HG03469 (cell line): ENCODE measurements at regions not wholly inside any gene's neighbourhood (a gene's known extent, or its start where the extent isn't known, plus 50 kb on each side); places are given as distances from the start of the nearest gene placed in this dataset.
"Not testable (repeated sequence)": the region's sequence is repeated elsewhere in the genome, so short reads cannot be mapped to it uniquely, and the experiment has no call there.

Experiments used
- ATAC-seq: cut with Tn5 transposase; IDR thresholded peaks from one replicate; pipeline ENCODE4 v1.9.1; 2021; ENCODE audit warnings: mild to moderate bottlenecking, moderate library complexity, moderate number of reproducible peaks; ENCODE audit not compliant: unreplicated experiment

DNA sequence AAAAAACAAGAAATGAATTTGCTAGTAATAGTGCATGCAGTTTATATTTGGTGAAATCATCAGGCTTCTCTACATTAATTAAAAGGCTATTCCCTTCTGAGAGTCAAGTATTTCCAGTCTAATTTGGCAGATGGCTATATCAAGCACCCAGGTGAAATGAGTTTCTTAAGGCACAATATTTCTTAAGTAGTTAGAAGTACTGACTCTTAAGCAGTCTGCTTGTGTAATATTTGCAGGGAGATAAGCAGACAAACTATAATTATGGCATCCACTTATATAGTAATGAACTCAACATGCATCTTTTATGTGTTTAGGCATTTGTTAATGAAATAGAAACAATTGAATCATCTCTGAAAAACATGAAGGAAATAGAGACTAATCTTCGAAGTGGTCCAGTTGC is 189.2 kb downstream of the UTRN start:
- no peak for ATAC-seq

DNA sequence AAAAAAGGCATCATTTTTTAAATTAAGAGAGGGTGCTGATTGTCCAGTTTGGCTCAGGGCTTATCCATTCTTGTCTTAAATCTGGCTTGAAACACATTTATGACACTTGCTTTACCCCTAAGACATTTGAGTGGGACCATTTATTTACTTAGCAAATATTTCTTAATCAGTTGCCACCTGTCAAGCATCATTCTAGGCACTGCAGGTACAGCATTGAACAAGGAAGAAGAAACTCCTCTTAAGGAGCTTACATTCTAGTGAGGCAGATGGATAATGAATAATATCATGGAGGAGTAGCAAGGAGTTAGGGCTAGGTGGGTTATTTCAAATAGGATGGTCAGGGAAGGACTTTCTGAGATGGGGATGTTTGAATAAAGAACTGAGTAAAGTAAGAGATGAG is 189.8 kb downstream of the UTRN start:
- no peak for ATAC-seq

DNA sequence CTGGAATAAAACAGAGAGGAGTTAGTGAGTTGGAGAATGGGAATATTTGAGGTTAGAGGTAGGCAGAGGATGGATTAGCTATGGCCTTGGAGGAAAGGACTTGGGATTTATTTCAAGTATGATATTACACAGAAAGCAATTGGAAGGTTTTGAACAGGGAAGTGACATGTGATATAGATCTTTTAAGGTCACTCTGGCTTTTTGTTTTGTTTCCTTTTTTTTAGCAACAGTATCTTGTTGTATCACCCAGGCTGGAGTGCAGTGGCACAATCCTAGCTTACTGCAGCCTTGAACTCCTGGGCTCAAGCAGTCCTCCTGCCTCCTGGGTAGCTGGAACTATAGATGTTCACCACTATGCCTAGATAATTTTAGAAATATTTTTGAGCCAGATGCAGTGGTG is 190.3 kb downstream of the UTRN start:
- ATAC-seq, result no peak

DNA sequence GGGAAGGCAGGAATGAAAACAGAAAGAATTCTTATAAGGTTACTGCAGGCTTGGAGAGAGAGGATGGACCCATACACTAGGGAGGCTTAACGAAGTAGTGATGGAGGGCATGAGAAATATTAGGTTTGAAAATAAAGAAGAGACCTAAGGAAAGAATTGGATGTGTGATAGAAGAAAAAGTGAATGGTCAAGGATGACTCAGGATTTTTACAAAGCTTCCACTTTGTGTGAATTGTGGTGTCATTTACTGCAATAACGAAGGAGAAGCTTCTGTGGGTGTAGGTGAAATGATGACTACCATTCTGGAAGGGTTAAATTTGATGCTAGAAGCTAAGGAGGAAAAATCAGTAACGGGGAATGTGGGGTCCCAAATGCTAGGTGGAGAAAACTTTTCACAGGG is 191.2 kb downstream of the UTRN start:
- no peak for ATAC-seq

DNA sequence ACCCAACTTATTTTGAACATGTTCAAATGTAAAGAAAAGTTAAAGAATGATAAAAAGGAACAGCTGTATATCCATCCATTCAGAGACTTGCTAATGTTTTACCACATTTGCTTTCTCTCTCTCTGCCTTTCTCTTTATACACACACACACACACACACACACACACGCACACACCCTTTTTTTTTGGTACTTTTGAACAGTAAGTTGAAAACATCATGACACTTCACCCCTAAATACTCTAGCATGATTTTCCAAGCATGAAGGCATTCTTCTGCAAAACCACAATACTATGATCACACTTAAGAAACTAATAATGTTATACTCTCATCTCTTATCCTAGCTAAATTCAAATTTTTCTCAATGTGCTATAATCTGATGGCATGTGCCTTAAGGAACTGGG is 192.3 kb downstream of the UTRN start:
- ATAC-seq, result no peak

DNA sequence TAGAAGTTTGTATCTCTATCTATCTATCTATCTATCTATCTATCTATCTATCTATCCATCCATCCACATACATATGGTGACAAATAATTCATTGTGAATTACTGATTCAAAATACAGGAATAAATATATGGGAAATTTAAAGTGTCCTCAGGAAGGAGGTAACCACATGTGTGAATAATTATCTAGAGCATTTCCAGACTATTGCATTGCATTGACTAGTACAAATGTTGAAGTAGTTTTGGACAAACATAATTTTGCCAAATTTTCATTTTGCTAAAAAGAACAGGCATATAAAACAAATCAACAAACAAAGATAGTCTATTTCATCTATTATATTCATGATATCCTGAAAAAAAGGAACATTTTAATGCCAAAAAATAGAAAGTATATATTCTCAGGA is 192.7 kb downstream of the UTRN start:
- ATAC-seq, result no peak

DNA sequence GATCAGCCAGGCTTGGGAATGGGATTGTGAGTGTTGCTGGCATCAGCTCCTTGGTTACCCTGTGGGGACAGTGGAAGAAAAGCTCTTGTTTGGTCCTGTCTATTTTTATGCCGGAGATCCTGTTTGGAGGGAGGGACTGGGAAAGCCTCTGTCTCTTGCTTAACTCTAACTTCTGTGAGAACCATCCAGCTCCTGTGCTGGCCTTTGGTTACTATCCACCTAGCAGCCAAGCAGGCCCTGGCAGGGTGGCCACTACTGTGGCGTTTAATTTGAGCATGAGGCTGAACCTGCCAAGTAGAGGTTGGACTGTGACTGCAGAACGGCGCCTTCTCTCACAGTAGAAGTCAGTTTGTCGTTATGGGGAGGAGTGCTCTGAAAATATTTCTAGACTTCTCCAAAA is 193.3 kb downstream of the UTRN start:
- no peak for ATAC-seq

DNA sequence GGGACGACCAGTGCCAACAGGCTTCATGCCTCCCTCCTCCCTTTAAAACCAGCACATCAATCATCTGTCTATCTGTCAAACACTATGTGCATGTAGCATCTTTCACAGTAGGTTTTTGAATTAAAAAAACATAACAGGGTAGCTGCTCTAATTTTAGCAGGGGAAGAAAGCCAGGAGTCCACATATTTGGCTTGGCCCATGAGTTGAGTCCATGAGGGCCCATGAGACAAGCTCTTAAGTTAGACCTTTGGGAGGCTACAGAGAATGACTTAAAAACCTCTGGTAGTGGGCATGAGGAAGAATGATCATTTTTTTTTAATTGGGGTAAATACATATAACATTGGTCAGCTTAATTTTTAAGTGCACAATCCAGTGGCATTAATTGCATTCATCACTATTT is 194.9 kb downstream of the UTRN start:
- no peak for ATAC-seq

DNA sequence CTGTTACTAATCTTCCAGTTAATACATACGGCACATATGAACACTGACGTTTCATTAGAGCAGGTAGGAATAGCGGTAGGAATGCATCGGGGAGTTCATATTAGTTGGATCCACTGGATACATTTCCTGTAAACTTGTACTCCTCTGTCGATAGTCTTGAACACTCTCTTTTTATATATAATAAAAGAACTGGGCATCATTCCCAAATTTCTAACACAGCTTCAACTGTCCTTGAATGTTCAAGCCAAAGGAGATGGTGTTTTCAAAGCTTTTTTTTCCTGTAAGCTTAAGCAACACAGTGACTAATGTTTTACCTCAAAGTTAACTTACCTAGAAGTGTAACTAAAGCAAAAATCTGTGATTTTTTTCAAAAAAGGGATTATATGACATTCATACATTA is 195.3 kb downstream of the UTRN start:
- no peak for ATAC-seq

DNA sequence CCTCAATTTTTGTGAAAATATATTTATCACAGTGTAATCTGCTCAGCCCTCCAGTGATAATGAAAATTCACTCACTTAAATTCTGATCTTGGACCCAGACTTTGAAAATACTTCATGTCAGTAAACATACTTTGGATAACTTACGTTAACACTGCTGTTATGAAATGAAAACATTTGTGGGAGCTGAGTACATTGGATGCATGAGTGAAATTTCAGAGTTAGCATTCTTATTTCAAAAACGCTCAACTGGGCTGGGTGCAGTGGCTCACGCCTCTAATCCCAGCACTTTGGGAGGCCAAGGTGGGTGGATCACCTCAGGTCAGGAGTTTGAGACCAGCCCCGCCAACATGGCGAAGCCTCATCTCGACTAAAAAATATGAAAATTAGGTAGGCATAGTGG is 196.4 kb downstream of the UTRN start:
- no peak for ATAC-seq

DNA sequence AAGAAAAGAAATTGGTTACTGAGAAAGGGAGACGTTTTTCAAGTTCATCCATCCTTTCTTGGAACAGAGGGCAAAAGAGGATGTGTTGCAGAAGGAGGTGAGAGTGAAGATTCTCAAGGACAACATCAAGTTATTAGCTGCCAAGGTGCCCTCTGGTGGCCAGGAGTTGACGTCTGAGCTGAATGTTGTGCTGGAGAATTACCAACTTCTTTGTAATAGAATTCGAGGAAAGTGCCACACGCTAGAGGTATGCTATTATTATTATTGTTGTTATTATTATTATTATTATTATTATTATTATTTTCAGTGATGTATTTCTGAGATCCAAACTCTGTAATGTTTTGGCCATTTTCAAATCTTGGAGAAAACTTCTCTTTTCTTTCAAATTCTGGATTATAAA is 197.0 kb downstream of the UTRN start:
- peak; percentile 75 for ATAC-seq

DNA sequence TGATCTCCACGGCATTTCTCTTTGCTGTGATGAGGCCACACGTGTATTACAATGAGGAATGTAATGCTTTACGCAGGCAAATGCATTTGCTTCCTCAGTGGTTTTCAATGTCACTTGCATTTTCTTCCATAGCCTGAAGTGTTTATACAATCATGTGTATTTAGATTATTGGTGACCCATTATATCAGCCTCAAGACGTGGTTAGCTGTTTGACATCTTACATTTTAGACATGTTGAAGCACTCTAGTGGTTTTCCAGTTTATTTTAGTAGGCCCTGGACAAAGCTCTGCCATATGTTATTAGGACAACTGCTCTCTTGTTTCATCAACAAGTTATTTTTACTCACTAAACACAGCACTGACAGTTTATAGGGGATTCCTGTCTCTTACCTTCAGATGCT is 200.4 kb downstream of the UTRN start:
- ATAC-seq, result no peak

DNA sequence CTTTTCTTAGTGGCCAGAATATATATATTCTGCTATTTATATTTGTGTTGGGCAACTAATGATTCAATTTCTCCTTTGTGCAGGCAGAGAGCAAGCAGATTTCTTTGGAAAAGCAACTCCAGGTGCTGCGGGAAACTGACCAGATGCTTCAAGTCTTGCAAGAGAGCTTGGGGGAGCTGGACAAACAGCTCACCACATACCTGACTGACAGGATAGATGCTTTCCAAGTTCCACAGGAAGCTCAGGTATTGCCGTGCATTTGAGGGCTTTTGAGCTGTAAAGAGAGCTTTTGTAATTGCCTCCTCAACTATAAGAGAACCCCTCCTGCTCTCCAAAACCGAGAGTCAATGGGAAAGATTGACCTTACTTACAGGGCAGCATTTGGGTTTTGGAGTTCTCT is 203.5 kb downstream of the UTRN start:
- ATAC-seq, result no peak

DNA sequence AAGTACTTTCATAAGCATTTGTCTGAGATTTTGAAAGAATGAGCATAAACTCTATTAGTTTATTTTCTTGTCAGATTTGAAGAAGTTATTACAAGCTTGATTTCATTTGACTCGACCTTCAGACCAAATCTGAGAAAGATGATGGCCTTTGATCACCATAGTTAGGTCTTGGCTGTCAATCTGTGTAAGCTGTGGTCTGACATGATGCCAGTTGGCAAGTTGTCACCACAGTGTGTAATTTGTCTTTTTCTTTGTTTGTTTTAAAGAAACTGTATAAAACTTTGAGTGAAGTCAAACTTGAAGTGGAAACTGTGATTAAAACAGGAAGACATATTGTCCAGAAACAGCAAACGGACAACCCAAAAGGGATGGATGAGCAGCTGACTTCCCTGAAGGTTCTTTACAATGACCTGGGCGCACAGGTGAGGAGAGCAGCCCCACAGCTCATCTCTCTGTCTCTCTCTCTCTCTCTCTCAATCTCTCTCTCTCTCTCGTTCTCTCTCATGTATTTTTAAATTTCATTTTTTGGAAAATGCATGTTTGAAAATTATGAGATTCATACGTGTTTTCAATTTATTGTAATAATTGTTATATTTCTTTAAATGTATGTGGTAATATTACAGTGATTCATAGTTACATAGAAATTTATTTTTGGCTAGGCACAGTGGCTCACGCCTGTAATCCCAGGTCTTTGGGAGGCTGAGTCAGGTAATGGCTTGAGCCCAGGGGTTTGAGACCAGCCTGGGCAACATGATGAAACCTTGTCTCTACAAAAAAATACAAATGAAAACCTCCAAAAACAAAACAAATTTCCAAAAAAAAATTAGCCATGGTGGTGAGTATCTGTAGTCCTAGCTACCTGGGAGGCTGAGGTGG is 208.1 kb downstream of the UTRN start:
- ATAC-seq, result no peak

DNA sequence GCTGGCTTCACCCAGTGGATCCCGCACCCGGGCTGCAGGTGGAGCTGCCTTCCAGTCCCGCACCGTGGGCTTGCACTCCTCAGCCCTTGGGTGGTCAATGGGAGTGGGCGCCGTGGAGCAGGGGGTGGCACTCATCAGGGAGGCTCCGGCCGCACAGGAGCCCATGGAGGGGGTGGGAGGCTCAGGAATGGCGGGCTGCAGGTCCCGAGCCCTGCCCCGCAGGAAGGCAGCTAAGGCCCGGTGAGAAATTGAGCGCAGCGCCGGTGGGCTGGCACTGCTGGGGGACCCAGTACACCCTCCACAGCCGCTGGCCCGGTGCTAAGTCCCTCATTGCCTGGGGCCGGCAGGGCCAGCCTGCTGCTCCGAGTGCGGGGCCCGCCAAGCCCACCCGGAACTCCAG is 209.9 kb downstream of the UTRN start:
- not testable (repeated sequence) for ATAC-seq

DNA sequence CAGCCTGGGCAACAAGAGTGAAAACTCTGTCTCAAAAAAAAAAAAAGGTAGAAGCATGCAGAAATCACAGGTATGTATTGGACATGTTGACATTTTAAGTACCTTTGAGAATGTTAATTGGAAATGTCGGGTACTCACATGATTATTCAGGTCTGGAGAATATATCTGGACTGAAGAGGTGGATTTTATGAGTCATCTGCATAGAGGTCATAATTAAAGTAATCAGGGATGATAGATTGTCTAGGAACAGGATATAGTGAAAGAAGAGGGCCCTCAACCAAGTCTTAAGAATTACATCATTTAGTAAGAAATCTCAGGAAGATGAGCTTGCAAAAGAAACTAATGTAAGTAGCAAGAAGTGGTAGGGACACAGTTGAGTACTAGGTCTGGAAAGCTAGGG is 212.5 kb downstream of the UTRN start:
- ATAC-seq, result no peak

DNA sequence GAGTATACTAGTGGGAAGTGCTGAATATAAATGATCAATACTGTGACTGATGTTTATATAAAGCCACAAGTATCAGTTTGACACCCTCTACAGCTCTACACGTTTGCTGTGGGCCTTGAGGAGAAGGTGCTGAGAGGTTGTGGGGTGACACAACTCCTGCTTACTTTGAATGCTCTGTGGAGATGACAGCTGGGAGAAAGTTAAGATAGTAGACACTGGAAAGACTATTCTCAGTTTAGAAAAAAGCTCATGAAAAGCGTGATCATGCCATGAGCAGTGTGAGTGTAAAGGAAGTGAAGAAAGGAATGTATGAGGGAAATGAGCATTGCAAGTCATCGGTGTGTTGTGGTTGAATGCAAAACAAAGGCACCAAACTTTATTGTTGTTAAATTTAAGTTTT is 215.8 kb downstream of the UTRN start:
- ATAC-seq, result no peak

DNA sequence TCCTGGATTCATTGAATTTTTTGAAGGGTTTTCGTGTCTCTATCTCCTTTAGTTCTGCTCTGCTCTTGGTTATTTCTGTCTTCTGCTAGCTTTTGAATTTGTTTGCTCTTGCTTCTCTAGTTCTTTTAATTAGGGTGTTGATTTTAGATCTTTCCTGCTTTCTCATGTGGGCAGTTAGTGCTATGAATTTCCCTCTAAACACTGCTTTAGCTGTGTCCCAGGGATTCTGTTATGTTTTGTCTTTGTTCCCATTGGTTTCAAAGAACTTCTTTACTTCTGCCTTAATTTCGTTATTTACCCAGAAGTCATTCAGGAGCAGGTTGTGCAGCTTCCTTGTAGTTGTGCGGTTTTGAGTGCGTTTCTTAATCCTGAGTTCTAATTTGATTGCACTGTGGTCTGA is 220.1 kb downstream of the UTRN start:
- not testable (repeated sequence) for ATAC-seq

DNA sequence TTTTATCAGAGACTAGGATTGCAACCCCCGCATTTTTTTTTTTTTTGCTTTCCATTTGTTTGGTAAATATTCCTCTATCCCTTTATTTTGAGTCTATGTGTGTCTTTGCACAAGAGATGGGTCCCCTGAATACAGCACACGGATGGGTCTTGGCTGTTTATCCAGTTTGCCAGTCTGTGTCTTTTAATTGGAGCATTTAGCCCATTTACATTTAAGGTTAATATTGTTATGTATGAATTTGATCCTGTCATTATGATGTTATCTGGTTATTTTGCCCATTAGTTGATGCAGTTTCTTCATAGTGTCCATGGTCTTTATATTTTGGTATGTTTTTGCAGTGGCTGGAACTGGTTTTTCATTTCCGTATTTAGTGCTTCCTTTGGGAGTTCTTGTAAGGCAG is 220.9 kb downstream of the UTRN start:
- not testable (repeated sequence) for ATAC-seq

DNA sequence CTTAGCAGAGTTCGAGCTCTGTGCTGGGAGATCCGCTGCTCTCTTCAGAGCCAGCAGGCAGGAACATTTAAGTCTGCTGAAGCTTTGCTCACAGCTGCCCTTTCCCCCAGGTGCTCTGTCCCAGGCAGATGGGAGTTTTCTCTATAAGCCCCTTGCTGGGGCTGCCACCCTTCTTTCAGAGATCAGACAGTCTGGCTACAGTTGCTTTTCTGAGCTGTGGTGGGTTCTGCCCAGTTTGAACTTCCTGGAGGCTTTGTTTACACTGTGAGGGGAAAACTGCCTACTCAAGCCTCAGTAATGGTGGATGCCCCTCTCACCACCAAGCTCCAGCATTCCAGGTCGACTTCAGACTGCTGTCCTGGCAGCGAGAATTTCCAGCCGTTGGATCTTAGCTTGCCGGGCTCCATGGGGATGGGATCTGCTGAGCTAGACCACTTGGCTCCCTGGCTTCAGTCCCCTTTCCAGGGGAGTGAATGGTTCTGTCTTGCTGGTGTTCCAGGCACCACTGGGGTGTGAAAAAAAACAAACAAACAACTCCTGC is 222.7 kb downstream of the UTRN start:
- ATAC-seq, result not testable (repeated sequence)

DNA sequence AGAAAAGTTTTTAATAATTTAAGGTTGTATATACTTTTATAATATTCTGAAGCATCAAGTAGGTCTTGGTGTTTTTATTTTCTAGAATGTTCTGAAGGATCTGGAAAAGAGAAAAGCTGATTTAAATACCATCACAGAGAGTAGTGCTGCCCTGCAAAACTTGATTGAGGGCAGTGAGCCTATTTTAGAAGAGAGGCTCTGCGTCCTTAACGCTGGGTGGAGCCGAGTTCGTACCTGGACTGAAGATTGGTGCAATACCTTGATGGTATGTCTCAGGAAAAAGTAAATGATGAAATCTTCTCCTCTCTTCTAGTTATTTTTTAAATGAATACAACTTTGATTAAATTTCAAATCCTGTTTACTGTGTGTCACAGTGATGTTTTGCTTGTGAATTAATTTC is 225.7 kb downstream of the UTRN start:
- ATAC-seq, result no peak

DNA sequence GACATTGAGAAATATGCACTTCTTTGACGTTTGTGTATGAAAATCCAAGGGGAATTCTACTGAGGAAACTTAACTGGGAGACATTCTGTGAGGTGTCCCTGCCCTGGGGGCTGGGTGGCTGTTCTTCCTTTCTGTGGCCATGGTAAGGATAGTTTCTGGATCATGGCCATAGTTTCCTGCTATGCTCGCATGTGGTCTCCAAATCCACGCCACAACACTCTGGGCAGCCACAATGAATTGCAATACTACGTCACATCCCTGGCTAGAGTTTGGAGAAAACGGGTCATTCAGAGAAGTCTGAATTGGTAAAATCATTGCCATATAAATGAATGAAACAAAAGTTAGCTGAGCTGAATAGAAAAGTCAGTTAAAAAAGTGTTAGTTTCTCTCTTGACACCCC is 230.6 kb downstream of the UTRN start:
- ATAC-seq, result no peak

DNA sequence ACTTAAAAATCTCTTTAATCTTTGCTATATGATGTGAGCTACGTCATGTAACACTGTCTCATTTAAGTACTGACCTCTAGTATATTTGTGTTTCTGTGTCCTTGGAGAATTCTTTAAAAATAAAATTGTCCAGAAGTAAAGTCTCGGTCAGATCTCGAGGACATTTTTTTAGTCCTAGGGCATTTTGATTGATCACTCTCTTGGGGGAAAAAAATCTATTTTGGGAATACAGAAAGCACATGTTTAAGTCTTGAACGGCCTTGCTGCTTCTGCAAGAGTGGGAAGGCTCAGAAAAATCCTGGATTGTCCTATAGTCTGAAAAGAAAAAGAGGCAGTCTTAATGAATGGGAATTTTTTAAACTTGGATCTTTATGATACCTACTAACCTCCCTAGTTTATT is 234.3 kb downstream of the UTRN start:
- no peak for ATAC-seq
